Femur (tissue), 1 donor: ENCODE measurements at regions not wholly inside any gene's neighbourhood (a gene's known extent, or its start where the extent isn't known, plus 50 kb on each side); places are given as distances from the start of the nearest gene placed in this dataset.
"Not testable (repeated sequence)": the region's sequence is repeated elsewhere in the genome, so short reads cannot be mapped to it uniquely, and the experiment has no call there.

Experiments used
- DNase-seq: peaks from one replicate; pipeline ENCODE4 v3.0.0-alpha.2; 2017

DNA sequence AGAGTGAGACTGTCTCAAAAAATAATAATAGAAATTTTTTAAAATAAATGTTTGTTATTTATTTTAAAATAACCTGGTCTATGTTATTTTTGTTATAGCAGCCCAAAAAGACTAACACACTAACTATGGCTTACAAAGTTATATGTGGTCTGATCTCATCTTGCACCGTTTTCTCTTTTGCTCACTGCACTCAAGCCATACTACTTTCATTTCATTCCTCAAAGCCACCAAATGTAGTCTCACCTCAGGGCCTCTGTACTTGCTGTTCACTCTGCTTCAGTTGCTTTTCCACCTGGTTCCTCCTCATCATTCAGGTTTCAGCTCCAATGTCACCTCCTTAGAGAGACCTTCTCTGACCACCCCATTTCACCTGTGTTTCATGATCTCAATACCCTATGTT is 55.2 kb upstream of the MDM1 start:
- DNase-seq, result no peak

GRCh38 chr12:68389305-68389704 is 57.1 kb upstream of the MDM1 start:
- no peak for DNase-seq

DNA sequence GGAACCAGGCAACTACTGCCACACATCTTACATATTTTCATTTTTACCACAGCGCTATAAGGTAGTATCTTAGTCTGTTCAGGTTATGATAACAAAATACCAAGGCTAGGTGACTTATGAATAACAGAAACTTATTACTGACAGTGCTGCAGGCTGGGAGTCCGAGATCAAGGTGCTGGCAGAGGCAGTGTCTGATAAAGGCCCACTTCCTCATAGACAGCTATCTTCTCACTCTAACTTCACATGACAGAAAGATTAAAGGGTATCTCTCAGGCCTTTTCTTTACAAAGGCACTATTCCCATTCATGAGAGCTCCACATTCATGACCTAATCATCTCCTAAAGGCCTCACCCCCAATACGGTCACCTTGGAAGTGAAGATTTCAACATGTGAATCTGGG is 59.8 kb upstream of the MDM1 start:
- no peak for DNase-seq

DNA sequence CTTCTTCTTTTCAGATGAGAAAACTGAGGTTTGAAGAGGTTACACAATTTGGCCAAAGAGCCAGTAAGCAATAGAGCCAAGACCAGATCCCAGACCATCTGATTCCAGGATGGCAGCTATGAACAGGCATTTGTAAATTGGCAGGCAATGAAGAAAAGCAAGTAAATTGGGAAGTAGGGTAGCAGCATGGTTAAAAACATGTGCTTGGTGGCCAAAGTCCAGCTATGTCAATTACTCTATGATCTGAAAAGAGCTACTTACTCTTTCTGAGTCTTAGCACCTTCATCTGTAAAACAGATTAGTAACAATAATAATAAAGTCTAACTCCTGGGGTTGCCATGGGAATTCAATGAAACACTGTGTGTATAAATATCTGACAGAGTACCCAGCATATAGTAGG is 60.2 kb upstream of the MDM1 start:
- no peak for DNase-seq

DNA sequence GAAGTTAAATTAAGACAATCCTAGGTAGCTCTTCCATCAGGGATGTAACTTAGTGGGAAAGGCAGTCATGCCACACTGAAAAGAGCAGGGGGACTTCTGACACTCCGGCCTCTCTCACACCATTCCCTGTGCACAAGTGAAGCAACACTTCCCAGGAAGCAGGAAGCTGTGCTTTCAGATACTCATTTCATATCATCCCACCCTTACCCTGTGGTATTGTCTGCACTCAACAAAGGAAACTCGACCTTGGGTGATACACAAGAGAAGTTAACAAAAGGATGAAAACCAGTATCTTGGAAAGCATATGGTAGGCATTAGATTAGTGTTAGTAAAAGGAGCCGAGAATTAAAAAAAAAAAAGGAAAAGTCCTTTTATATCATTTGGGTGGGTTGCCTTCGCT is 61.3 kb upstream of the MDM1 start:
- DNase-seq, result no peak

DNA sequence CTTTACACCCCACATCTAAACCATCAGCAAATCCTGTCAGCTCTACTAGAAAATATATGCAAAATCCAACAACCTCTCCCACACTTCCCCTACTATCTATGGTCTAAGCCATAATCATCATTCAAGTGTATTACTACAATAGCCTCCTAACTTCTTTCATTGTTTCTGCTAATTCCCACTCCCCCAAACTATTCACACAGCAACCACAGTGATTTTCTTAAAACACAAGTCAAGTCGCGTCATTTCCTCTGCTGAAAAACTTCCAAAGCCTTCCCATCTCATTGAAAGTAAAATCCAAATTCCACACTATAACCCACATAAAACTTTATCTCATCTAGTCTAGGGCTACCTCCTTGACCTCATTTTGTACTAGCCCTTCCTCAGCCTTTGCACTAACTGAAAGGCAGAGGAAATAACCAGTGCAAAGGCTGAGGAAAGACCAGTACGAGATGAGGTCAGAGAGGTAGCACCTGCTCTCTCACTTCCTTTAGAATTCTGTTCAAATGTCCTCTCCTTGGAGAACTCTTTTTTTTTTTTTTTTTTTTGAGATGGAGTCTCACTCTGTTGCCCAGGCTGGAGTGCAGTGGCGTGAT is 65.5 kb upstream of the MDM1 start:
- DNase-seq, result no peak

- DNase-seq, result not testable (repeated sequence)
Observed at GRCh38 chr12:68398689-68399088, 66.5 kb upstream of the MDM1 start.

- DNase-seq, result no peak
Observed at GRCh38 chr12:68400226-68400829, 68.2 kb upstream of the MDM1 start.

- DNase-seq, result no peak
Observed at GRCh38 chr12:68402422-68402821, 70.3 kb upstream of the MDM1 start.

- no peak for DNase-seq
Observed at GRCh38 chr12:68403296-68403695, 71.1 kb upstream of the MDM1 start.

DNA sequence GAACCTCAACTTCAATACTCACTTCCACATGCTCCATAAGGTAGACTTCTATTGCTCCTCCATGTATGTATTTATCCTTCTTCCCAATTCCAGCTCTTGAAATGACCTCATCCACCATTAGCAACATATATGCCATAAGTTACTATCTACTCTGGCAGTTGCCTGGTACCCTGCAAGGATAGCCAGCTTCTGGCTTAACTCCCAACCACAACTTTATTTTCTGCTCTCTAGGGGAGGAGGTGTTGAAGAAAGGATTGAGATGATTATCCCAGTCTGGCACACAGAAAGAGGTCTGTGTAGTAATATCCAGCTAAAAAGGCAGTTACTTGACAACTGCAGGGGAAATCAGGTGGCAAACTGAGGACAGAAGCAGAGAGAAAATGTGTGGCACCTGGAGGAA is 71.5 kb upstream of the MDM1 start:
- DNase-seq, result no peak

DNA sequence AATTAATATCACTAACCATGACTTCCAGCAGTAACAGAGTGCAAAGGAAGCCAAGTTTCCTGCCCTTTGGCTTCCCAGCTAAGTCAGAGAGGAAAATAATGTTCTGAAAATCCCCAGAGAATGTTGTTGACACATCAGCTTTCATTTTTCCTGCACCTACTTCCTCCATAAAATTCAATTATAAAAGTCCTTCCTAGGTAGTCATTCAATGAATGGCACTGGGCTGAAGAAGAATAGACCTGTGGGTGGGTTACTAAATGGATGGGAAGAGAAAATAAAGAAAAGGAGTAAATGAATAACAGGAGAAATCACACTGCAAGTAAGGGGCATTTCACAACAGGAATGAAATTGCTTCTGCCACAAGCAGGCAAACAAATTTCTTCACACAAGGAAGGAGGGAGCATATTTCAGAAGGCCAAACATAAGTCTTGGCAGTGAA is 73.2 kb upstream of the MDM1 start:
- DNase-seq, result no peak

GRCh38 chr12:68406134-68406576 is 74.0 kb upstream of the MDM1 start:
- peak; percentile 94 for DNase-seq

GRCh38 chr12:68406911-68407310 is 74.7 kb upstream of the MDM1 start:
- no peak for DNase-seq

- no peak for DNase-seq
Observed at GRCh38 chr12:68410018-68410660, 78.0 kb upstream of the MDM1 start.

DNA sequence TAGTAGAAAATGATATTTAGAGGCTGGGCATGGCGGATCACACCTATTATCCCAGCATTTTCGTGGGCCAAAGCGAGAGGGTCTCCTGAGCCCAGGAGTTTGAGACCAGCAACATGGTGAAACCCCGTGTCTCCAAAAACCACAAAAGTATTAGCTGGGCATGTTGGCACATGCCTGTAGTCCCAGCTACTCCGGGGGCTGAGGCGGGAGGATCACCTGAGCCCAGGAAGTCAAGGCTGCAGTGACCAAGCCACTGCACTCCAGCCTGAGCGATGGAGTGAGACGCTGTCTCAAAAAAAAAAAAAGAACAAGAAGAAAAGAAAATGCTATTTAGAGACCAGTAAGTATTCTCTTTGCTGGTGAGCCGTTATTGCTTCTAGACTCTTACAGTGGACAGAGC is 79.2 kb upstream of the MDM1 start:
- DNase-seq, result no peak

DNA sequence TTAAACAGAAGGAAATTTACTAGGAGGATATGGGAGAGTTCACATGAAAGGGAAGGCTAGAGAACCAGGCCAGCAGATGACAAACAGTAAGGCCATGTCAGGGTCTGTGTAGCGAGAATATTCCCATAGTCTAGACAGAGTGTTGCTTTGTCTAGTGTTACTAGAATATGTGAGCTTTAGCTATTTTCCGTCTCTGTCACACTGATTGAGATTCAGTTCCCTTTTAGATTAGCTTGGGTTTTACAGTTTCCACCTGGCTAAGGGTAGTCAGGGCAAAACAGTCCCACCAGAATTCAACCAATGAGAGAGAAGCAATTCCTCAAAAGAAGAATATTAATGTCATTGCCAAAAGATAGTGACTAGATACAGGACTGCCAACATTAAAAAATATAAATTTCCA is 82.8 kb upstream of the MDM1 start:
- DNase-seq, result no peak

GRCh38 chr12:68416350-68416749 is 84.2 kb upstream of the MDM1 start:
- no peak for DNase-seq

DNA sequence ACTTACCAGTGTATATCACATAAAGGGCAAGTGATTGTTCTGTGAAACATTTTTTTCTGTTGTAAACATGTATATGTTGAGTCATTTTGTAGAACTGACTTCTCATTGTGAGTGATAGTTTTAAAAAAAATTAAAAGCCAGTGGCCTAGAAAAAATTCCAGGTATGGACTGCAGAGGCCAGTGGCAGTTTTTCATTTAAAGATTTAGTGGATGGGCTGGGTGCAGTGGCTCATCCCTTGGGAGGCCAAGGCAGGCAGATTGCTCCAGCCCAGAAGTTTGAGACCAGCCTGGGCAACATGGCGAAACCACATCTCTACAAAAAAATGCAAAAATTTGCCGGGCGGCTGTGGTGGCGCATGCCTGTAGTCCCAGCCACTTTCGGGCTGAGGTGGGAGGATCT is 84.7 kb upstream of the MDM1 start:
- no peak for DNase-seq

GRCh38 chr12:68418137-68418460 is 85.9 kb upstream of the MDM1 start:
- no peak for DNase-seq

GRCh38 chr12:68420225-68421010 is 88.3 kb upstream of the MDM1 start:
- DNase-seq, result no peak

- DNase-seq, result no peak
Observed at GRCh38 chr12:68422159-68422558, 90.0 kb upstream of the MDM1 start.

- DNase-seq, result no peak
Observed at GRCh38 chr12:68422956-68423574, 90.9 kb upstream of the MDM1 start.

GRCh38 chr12:68425998-68426397 is 93.8 kb upstream of the MDM1 start:
- no peak for DNase-seq
